Germinal center (tissue), 1 donor: ENCODE measurements at regions not wholly inside any gene's neighbourhood (a gene's known extent, or its start where the extent isn't known, plus 50 kb on each side); places are given as distances from the start of the nearest gene placed in this dataset.

Experiments
- DNase-seq: peaks from one replicate; pipeline ENCODE4 v3.0.0; 2012; ENCODE audit warnings: mixed read lengths, low spot score

- no peak for DNase-seq
Measured at GRCh38 chr5:152337484-152337883, 67.6 kb downstream of the NMUR2 start.

DNA sequence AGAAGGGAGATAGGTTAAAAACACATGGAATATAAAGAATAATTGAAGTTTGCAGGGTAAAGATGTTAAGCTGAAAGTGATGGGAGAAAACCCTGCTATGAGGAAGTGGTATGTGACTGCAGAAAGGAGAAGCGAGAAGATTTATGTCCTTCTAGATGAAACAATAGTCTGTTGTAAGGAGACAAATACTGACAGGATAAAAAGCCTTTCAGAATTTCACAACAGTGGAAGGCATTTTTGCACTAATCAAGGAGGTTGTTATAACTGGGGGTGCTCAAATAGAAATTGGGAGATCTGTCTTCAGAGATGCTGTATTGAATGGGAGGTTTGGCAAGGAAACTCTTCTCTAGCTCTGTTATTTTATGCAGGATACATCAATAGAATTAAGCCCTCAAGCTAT, 69.6 kb downstream of the NMUR2 start:
- no peak for DNase-seq

- no peak for DNase-seq
Measured at GRCh38 chr5:152332716-152333460, 72.2 kb downstream of the NMUR2 start.

DNA sequence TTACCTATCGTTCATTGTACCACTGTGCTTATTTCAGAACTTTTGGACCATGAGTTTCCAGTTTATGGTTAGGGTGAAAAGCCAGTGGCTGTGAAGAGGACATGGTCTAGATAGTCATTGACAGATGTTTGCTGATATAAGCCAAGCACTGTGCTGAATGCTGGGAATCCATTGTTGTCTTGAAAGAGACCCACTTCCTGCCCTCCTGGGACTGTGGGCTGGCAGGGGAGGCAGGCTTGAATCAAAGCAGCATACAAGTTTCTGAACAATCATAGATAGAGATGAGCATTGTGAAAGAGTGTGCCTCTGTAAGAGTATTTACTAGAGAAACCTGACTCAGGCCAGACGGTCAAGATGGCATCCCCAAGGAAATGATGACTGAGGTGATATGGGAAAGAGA, 73.4 kb downstream of the NMUR2 start:
- DNase-seq, result no peak

- DNase-seq, result no peak
Measured at GRCh38 chr5:152331006-152331405, 74.1 kb downstream of the NMUR2 start.

DNA sequence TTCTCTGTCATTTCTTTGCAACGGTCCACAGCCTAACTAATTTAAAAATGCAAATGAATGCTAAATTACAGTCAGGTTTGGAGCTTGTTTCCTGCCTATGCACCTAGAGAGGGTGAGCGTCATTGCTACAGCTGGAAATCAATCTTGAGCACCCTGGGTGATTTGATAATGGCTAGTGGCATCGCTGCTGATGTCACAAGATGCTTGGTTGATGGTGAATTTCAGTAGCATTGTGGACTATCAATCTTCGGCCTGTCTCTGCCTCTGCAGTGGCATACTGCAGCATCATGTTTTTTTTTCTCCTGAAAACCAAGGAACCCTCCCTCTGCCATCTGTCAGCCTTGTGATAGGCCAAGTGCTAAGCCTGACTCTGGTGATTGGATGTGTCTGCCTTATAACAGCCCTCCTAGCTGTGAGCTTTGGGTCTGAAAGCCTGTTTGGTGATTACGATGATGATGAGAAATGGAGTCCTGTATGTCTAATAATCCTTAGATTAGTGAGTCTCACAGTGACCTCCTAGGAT, 75.3 kb downstream of the NMUR2 start:
- no peak for DNase-seq

- DNase-seq, result no peak
Measured at GRCh38 chr5:152329207-152329606, 75.9 kb downstream of the NMUR2 start.

DNA sequence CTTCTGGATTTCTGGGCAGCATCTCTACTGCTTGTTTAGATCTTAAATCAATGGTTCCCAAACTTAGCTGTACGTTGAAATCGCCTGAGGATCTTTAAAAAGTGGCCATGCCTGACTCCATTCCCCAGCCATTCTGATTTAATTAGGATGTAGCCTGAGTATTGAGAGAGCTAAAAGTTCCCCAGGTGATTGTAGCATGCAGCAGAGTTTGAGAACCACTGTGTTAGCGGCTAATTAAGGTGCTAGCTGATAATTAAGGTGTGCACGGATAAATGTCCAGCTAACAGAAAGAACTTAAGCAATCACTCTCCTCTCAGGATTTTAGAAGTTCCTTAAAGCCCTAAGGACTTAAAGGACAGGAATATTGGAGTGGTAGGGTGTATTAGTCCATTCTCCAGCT, 89.1 kb downstream of the NMUR2 start:
- no peak for DNase-seq

GRCh38 chr5:152314196-152314829, 90.8 kb downstream of the NMUR2 start:
- no peak for DNase-seq

GRCh38 chr5:152309926-152310450, 95.1 kb downstream of the NMUR2 start:
- DNase-seq, result no peak

DNA sequence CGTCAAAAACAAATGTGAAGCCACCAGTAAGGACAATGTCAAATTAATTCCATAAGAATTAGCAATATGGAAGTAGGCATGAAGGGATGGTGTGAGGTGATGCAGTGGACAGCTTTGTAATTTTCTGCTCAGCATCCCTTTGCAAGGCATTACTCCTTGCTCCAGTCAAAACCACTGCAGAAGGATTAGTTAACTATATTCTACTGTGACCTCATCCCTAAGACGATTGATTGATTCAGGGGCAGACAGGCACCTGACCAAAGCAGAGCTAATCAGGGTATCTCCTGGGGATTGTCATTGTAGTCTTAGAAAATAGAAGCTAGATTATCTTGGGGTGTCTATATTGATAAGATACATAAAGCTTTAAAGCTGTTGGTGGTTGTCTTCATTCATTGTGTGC, 98.7 kb downstream of the NMUR2 start:
- DNase-seq, result no peak

- no peak for DNase-seq
Measured at GRCh38 chr5:152305525-152305924, 99.6 kb downstream of the NMUR2 start.

DNA sequence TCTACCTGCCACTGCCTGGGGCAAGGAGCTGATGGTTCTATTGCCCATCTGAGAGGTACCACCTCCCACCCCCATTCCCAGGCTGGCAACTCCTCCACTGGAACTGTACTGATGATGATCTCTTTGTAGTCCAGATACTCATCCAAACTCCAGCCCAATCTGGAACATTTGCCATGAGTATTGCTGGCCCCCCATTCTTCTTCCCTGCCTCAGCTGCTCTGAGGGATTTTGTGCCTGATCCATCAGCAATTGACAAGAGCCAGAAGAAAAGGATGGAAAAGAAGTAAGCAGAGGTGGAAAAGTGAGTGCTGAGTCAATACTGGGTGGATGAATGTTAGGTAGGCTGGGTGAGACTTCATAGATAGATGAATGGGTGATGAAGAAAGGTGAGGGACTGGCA, 101.2 kb downstream of the NMUR2 start:
- no peak for DNase-seq

- DNase-seq, result no peak
Measured at GRCh38 chr5:152297866-152298265, 107.2 kb downstream of the NMUR2 start.

DNA sequence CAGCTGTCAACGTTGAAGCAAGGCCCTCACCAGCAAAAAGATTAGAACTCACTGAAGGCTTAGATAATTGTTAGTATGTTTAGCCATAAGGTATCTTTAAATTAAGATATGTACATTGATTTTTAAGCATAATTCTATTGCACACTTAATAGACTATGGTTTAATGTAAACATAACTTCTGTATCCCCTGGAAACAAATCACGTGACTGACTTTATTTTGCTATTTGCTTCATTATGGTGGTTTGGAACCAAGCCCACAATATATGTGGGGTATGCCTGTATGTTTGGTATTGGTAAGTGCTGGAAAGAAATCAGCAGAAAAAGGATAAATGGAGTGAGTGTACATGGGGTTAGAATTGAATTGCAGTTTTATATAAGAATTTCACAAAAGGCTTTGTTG, 111.9 kb downstream of the NMUR2 start:
- DNase-seq, result no peak

DNA sequence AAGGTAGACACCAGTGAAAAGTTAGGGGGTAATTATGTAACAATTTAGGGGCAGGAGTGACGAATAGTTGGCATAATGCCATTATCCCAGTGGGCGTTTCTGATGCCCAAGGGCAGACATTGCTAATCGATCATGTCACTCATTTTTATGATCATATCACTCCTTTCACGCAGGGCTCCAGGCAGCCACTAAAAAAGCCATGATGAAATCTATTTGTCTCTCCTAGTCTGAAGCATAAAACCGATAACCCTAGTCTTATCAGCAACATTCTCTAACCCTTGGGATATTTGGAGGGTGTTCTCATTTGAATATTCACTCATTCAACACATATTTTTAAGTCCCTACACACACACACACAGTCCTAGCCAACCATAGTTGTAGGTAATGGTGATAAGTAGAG, 114.9 kb downstream of the NMUR2 start:
- no peak for DNase-seq

DNA sequence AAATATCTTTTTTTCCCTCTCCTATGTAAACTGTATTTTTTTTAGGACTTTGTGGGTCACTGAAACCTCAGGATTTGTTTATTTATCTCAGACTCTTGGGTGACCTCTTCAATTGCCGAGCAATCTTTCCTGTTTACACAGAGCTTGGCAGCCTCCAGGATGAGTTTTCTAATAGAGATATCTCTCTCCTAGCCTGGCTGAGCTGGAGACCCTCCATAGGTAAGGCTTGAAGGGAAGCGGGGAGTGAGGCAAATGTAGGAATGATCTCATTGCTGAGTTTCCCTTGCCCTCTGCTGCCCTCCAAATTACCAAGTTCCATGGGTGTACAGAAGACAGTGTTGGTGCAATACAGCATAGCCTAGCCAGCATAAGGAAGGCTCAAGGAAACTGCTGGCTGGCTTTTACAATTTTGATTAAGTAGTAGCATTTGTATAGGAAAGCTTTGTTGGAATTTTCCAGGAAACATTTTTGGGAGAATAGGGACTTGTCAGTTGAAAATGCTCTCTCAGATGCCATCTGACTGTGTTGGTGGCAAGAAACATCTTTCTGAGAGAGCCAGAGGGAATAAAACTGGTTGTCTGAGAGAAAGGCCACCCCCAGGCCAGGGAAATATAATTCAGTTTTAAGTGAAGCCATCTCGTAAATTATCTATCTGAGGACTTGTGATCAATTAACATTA, 116.0 kb downstream of the NMUR2 start:
- DNase-seq, result no peak

GRCh38 chr5:152288499-152288898, 116.6 kb downstream of the NMUR2 start:
- DNase-seq, result no peak

DNA sequence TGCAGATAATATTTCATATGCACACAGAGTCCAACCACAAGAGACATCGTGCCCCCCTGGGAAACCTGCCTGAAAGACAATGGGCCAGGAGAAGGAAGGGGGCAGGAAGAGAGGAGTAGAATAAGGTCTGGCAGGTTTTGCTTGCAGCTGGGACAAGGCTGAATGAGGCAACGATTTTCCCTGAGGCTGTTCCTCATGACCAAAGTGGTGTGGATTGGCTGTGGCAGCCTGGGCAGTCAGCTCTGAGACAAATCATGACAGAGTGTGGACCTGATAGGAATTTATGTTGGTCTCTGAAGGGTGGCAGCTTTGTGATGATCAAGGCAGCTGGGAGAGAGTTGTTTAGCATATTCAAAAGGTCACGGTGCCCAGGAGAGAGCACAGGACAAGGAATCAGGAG, 119.3 kb downstream of the NMUR2 start:
- no peak for DNase-seq

GRCh38 chr5:152282331-152282730, 122.7 kb downstream of the NMUR2 start:
- no peak for DNase-seq

- DNase-seq, result no peak
Measured at GRCh38 chr5:152277936-152278335, 127.1 kb downstream of the NMUR2 start.

- DNase-seq, result no peak
Measured at GRCh38 chr5:152274224-152274623, 130.9 kb downstream of the NMUR2 start.

GRCh38 chr5:152271420-152271819, 133.7 kb downstream of the NMUR2 start:
- no peak for DNase-seq
